OCI-LY7 (cell line): ENCODE measurements at regions not wholly inside any gene's neighbourhood (a gene's known extent, or its start where the extent isn't known, plus 50 kb on each side); places are given as distances from the start of the nearest gene placed in this dataset.

Experiments used
- BruUV-seq: library from RNA; stranded (reverse); fragments of 400-500 nt; replicated peaks from 2 replicates; lab custom pipeline; 2021; lab: Mats Ljungman, UMichigan
- CTCF ChIA-PET: fragments of 300-600 bp; sonication (Branson Sonifier 250); formaldehyde crosslinking; loops from one replicate; lab custom pipeline; 2022; ENCODE audit warnings: antibody characterized with exemption; ENCODE audit not compliant: unreplicated experiment; lab: Charles Lee
- POLR2A ChIA-PET: fragments of 300-600 bp; sonication (Branson Sonifier 250); formaldehyde crosslinking; loops from one replicate; lab custom pipeline; 2022; ENCODE audit warnings: antibody characterized with exemption; lab: Charles Lee
- DNase-seq: peaks from one replicate; pipeline ENCODE4 v3.0.0-alpha.2; 2015; ENCODE audit warnings: low spot score
- H2AFZ ChIP-seq: fragments of 200-600 bp; sonication (generic), shearing (Covaris generic); 2 replicates; pipeline ENCODE4 v1.6.1; 2014; ENCODE audit warnings: mild to moderate bottlenecking, antibody characterized with exemption, low read length, moderate library complexity
- H3K27ac ChIP-seq: fragments of 200-600 bp; sonication (generic); 2 replicates; pipeline ENCODE4 v1.5.1; 2014; ENCODE audit warnings: mixed run types, low read depth, mild to moderate bottlenecking, moderate library complexity, low read length, inconsistent platforms; ENCODE audit not compliant: poor library complexity, severe bottlenecking
- H3K36me3 ChIP-seq: fragments of 200-600 bp; sonication (generic); 2 replicates; pipeline ENCODE4 v1.6.1; 2014; ENCODE audit warnings: mild to moderate bottlenecking, antibody characterized with exemption, low read length, moderate library complexity, mixed read lengths; ENCODE audit not compliant: insufficient read depth
- H3K4me1 ChIP-seq: fragments of 200-600 bp; sonication (generic); 2 replicates; pipeline ENCODE4 v1.5.1; 2014; ENCODE audit warnings: mild to moderate bottlenecking, low read length; ENCODE audit not compliant: insufficient read depth, poor library complexity, severe bottlenecking
- H3K4me2 ChIP-seq: fragments of 200-600 bp; sonication (generic); 2 replicates; pipeline ENCODE4 v1.6.1; 2014; ENCODE audit warnings: mild to moderate bottlenecking, low read length
- H3K4me3 ChIP-seq: fragments of 200-600 bp; sonication (generic); 2 replicates; pipeline ENCODE4 v1.5.1; 2014; ENCODE audit warnings: mild to moderate bottlenecking, low read depth, low read length; ENCODE audit not compliant: poor library complexity, severe bottlenecking
- H3K79me2 ChIP-seq: fragments of 200-600 bp; sonication (generic); 2 replicates; pipeline ENCODE4 v1.6.1; 2016; ENCODE audit warnings: low read depth, mild to moderate bottlenecking, low read length, moderate library complexity, mixed read lengths; ENCODE audit not compliant: insufficient read depth
- H3K9me2 ChIP-seq: fragments of 200-600 bp; sonication (generic); 2 replicates; pipeline ENCODE4 v1.6.1; 2016; ENCODE audit warnings: mild to moderate bottlenecking, low read length, mixed read lengths; ENCODE audit not compliant: insufficient read depth
- H3K9me3 ChIP-seq: fragments of 200-600 bp; sonication (generic); 2 replicates; pipeline ENCODE4 v1.6.1; 2014; ENCODE audit warnings: mild to moderate bottlenecking, mixed run types, low read length, mixed read lengths
- H4K20me1 ChIP-seq: fragments of 200-600 bp; sonication (generic); 2 replicates; pipeline ENCODE4 v1.6.1; 2014; ENCODE audit warnings: mild to moderate bottlenecking, antibody characterized with exemption, low read length, moderate library complexity, mixed read lengths; ENCODE audit not compliant: insufficient read depth
- CTCF ChIP-seq: fragments of 200-600 bp; sonication (generic); conservative IDR thresholded peaks from 2 replicates; pipeline ENCODE4 v1.5.1; 2014; ENCODE audit warnings: mild to moderate bottlenecking, antibody characterized with exemption, low read length, moderate library complexity, mixed read lengths
- EZH2phosphoT487 ChIP-seq: fragments of 200-600 bp; sonication (generic); IDR thresholded peaks from 2 replicates; pipeline ENCODE4 v1.6.1; 2018; ENCODE audit warnings: low read depth, borderline replicate concordance, mild to moderate bottlenecking, mixed run types, antibody characterized with exemption, low read length, moderate library complexity, mixed read lengths
- intact Hi-C: fragments of 100-400 bp; cut with micrococcal nuclease; formaldehyde crosslinking; loops from one replicate; pipeline ENCODE4 v1.10.0; 2022; ENCODE audit not compliant: unreplicated experiment

GRCh38 chr1:90411185-90411584, 305.9 kb downstream of the BARHL2 start:
- no peak overlapping the region for H2AFZ ChIP-seq
- CTCF ChIA-PET: no interaction called here
- H3K27ac ChIP-seq: no peak overlapping the region
- POLR2A ChIA-PET: no interaction called here
- H3K36me3 ChIP-seq: no peaks in the 10 kb centered on the region
- no peak for DNase-seq
- no peaks in the 10 kb centered on the region for H4K20me1 ChIP-seq
- H3K4me3 ChIP-seq: no peak overlapping the region
- BruUV-seq: no TSS peak
- intact Hi-C loops: no loop called here
- H3K9me2 ChIP-seq: no peaks in the 10 kb centered on the region
- no peaks in the 10 kb centered on the region for H3K79me2 ChIP-seq
- TF ChIP-seq EZH2phosphoT487: no peak
- no peak for TF ChIP-seq CTCF
- H3K4me1 ChIP-seq: no peaks in the 10 kb centered on the region
- no peak overlapping the region for H3K4me2 ChIP-seq
- H3K9me3 ChIP-seq: no peaks in the 10 kb centered on the region

GRCh38 chr1:90407737-90408136, 309.4 kb downstream of the BARHL2 start:
- POLR2A ChIA-PET: interaction anchor here (0.6 kb wide), 2 partner anchors 50 to 124 kb away, joined by 8 read pairs; no protein-coding TSS in a partner anchor
- no TSS peak for BruUV-seq
- CTCF ChIA-PET: no interaction called here
- no peak overlapping the region for H3K27ac ChIP-seq
- H3K4me1 ChIP-seq: no peaks in the 10 kb centered on the region
- no peak overlapping the region for H3K4me2 ChIP-seq
- H3K79me2 ChIP-seq: no peaks in the 10 kb centered on the region
- no peak for DNase-seq
- H3K4me3 ChIP-seq: no peak overlapping the region
- intact Hi-C loops: no loop called here
- no peaks in the 10 kb centered on the region for H3K36me3 ChIP-seq
- TF ChIP-seq CTCF: no peak
- no peak for TF ChIP-seq EZH2phosphoT487
- H2AFZ ChIP-seq: no peak overlapping the region
- no peaks in the 10 kb centered on the region for H4K20me1 ChIP-seq
- no peaks in the 10 kb centered on the region for H3K9me2 ChIP-seq
- H3K9me3 ChIP-seq: no peaks in the 10 kb centered on the region

GRCh38 chr1:90405726-90406125, 311.4 kb downstream of the BARHL2 start:
- intact Hi-C loops: no loop called here
- POLR2A ChIA-PET: no interaction called here
- Histone ChIP-seq H3K4me1 (no peaks in the 10 kb centered on the region), H3K9me2 (no peaks in the 10 kb centered on the region), H3K27ac (no peak overlapping the region), H3K9me3 (no peaks in the 10 kb centered on the region), H3K36me3 (no peaks in the 10 kb centered on the region), H3K4me2 (no peak overlapping the region), H3K4me3 (no peak overlapping the region), H4K20me1 (no peaks in the 10 kb centered on the region), H3K79me2 (no peaks in the 10 kb centered on the region), H2AFZ (no peak overlapping the region)
- no peak for DNase-seq
- CTCF ChIA-PET: no interaction called here
- BruUV-seq: no TSS peak
- no peak for TF ChIP-seq CTCF
- no peak for TF ChIP-seq EZH2phosphoT487
